HG03558 (cell line): ENCODE measurements at regions not wholly inside any gene's neighbourhood (a gene's known extent, or its start where the extent isn't known, plus 50 kb on each side); places are given as distances from the start of the nearest gene placed in this dataset.
"Not testable (repeated sequence)": the region's sequence is repeated elsewhere in the genome, so short reads cannot be mapped to it uniquely, and the experiment has no call there.

ENCODE experiments used
- ATAC-seq: cut with Tn5 transposase; IDR thresholded peaks from one replicate; pipeline ENCODE4 v1.9.1; 2021; ENCODE audit warnings: moderate number of reproducible peaks; ENCODE audit not compliant: unreplicated experiment; ENCODE audit errors: extremely low read depth

GRCh38 chr2:215727507-215728503 lies 285.5 kb downstream of the MREG start:
- ATAC-seq, result no peak

GRCh38 chr2:215726070-215726469 lies 287.3 kb downstream of the MREG start:
- no peak for ATAC-seq

GRCh38 chr2:215724146-215724545 lies 288.3 kb upstream of the FN1 start:
- ATAC-seq, result no peak

GRCh38 chr2:215723631-215724011 lies 287.8 kb upstream of the FN1 start:
- no peak for ATAC-seq

GRCh38 chr2:215722986-215723630 lies 287.2 kb upstream of the FN1 start:
- ATAC-seq, result no peak

GRCh38 chr2:215722125-215722524 lies 286.3 kb upstream of the FN1 start:
- no peak for ATAC-seq

GRCh38 chr2:215721515-215721914 lies 285.6 kb upstream of the FN1 start:
- not testable (repeated sequence) for ATAC-seq

- no peak for ATAC-seq
Measured at GRCh38 chr2:215718890-215719289, 283.0 kb upstream of the FN1 start.

GRCh38 chr2:215718436-215718835 lies 282.6 kb upstream of the FN1 start:
- ATAC-seq, result no peak

- no peak for ATAC-seq
Measured at GRCh38 chr2:215717501-215718381, 281.9 kb upstream of the FN1 start.

GRCh38 chr2:215716956-215717355 lies 281.1 kb upstream of the FN1 start:
- ATAC-seq, result no peak

GRCh38 chr2:215712871-215713790 lies 277.3 kb upstream of the FN1 start:
- no peak for ATAC-seq

GRCh38 chr2:215712219-215712868 lies 276.5 kb upstream of the FN1 start:
- no peak for ATAC-seq

- no peak for ATAC-seq
Measured at GRCh38 chr2:215711471-215712034, 275.7 kb upstream of the FN1 start.

- ATAC-seq, result no peak
Measured at GRCh38 chr2:215707608-215708007, 271.7 kb upstream of the FN1 start.

- no peak for ATAC-seq
Measured at GRCh38 chr2:215705771-215706361, 270.0 kb upstream of the FN1 start.

GRCh38 chr2:215705281-215705680 lies 269.4 kb upstream of the FN1 start:
- no peak for ATAC-seq
